Ramos (cell line): ENCODE measurements at regions not wholly inside any gene's neighbourhood (a gene's known extent, or its start where the extent isn't known, plus 50 kb on each side); places are given as distances from the start of the nearest gene placed in this dataset.

Source experiments
- in situ Hi-C: fragments of 300-500 bp; cut with MboI; formaldehyde crosslinking; loops from one replicate; pipeline ENCODE4 v1.14.3; 2022; ENCODE audit warnings: low sequenced_read_pairs; ENCODE audit not compliant: unreplicated experiment

- in situ Hi-C loops: loop anchor here (25.0 kb wide), 3 partner anchors 226 to 901 kb away; no protein-coding TSS in a partner anchor
Measured at GRCh38 chr2:111712940-111713515, 171.0 kb downstream of the ANAPC1 start.

GRCh38 chr2:111715987-111716904, 167.7 kb downstream of the ANAPC1 start:
- in situ Hi-C loops: loop anchor here (25.0 kb wide), 3 partner anchors 229 to 904 kb away; no protein-coding TSS in a partner anchor

- in situ Hi-C loops: loop anchor here (25.0 kb wide), 3 partner anchors 230 to 905 kb away; no protein-coding TSS in a partner anchor
Measured at GRCh38 chr2:111716905-111717775, 166.9 kb downstream of the ANAPC1 start.
